ENCODE measurements at regions not wholly inside any gene's neighbourhood (a gene's known extent, or its start where the extent isn't known, plus 50 kb on each side); places are given as distances from the start of the nearest gene placed in this dataset.

DNA sequence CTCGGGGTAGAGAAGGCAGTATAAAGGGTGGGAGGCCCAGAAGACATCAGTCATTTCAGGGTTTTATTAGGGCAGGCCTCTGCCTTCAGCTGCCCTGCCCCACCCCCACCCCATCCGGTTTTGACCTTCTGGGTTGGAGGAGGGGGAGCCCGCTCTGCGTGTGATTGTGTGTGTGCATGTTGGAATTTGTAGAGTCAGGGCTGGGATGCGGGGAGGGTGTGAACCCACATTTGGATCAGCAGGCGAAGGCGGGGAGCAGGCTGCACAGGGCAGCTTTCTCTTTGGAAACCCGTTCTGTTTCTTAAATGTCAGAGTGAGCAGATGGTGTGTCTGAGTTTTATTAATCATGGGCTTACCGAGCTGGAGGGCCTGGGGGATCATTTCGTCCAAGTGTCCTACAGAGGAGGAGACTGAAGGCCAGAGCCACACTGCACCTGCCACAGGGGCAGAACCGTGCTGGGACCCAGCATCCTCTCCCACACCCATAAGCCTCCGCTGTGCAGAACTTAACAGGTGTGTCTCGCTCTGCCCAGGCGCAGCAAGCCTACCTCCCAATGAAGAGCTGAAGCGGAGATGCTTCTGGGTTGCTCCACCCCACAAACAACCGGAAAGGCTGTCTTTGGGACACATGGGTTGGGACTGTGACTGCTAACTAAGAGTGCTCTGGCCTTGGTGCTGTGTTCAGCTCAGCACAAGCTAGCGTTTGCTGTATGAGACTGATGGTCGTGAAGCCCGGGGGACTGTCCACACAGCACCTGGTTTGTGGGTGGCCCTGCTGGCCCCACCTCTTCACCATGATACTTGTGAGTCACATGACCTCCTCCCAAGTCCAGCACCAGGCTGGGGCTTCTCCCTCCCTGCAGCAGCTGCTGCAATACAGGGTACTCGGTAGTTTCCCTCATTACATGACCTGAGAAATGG, 70.9 kb upstream of the GSE1 start:
- no peak for DNase-seq (ENCODE audit: low read depth)

DNA sequence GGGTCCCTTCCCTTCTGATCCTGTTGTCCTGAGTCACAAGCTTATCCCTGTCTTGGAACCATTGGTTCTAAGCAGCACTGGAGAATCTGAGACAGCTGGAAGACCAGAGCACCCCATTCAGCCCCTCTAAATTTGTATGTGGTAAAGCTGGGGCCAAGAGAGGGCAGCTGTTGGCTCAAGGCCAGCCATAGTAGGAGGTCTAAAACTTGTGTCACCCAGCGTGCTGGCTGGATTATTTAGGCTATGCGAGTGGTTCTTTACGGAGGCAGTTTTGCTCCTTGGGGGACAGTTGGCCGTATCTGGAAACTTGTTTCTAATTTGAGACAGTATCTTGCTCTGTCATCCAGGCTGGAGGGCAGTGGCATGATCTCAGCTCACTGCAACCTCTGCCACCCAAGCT, 69.6 kb upstream of the GSE1 start:
- DNase-seq (ENCODE audit: low read depth) = no peak

- DNase-seq (ENCODE audit: low read depth) = no peak
These were observed 69.1 kb upstream of the GSE1 start for GRCh38 chr16:85544016-85544415.

DNA sequence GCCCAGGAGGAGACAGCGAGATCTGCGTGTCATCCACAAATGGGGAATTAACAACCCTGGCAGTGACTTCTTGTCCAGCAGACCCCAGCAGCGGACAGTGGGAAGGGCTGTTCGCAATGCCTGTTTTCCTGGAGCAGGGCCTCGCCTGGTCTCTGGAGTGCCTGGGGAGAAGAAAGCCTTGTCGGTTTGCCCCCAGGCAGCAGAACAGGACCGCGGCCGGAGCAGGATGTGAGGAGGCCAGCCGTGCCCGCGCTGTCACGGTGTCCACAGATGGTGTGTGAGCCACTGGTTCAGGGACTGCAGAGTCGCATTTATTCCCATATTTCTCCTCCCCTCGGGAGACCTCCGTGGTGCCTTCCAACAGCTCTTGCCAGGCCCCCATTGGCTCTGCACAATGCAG, 68.5 kb upstream of the GSE1 start:
- no peak for DNase-seq (ENCODE audit: low read depth)

DNA sequence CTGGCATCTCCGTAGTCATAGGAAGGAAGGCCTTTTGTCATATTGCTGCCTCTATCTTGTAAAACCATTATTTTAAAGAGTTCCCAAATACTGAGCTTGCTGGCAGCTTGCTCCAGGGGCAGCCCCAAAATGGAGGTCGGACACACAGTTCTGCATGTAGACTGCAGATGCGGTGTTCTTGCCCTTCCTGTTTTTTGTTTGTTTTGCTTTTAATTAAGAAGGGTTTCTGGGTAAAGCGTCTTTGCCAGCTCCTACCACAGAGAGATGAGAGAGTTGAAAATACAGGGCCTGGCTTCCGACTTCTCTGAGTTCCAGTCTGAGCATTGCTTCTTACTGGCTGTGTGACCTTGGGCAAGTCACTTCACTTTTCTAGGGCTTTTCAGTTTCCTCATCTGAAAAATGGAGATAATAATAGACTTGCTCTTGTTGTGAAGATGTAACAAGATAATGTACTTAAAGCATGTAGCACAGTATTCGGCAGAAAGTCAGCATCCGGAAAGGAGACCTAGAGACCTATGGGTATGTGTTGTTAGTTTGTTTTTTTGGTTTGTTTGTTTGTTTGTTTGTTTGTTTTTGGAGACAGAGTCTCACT, 67.8 kb upstream of the GSE1 start:
- DNase-seq (ENCODE audit: low read depth) = no peak

- DNase-seq (ENCODE audit: low read depth) = no peak
These were observed 66.3 kb upstream of the GSE1 start for GRCh38 chr16:85546585-85547447.

GRCh38 chr16:85548375-85548774, 64.7 kb upstream of the GSE1 start:
- DNase-seq (ENCODE audit: low read depth) = no peak

- no peak for DNase-seq (ENCODE audit: low read depth)
These were observed 63.2 kb upstream of the GSE1 start for GRCh38 chr16:85549766-85550421.

DNA sequence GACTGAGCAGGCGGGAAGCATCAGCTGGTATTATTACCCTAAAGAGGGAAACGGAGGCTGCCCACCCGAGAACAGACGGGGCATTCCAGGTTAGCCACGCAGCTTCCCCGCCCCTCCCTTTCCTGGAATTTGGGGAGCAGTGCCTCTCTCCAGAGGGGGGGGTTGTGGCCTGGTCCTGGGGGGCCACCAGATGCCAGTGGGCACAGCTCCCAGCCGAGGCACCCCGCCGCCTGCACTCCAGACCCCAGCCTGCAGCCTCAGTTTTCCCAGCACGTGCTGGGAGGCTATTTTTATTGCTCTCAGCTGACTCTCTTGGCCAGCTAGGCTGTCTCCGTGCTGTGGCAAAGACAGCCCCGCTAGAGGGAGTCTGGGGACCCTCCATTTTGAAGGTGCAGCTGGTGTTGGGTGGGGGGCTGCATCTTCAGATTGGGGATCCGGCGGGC, 62.7 kb upstream of the GSE1 start:
- no peak for DNase-seq (ENCODE audit: low read depth)

DNA sequence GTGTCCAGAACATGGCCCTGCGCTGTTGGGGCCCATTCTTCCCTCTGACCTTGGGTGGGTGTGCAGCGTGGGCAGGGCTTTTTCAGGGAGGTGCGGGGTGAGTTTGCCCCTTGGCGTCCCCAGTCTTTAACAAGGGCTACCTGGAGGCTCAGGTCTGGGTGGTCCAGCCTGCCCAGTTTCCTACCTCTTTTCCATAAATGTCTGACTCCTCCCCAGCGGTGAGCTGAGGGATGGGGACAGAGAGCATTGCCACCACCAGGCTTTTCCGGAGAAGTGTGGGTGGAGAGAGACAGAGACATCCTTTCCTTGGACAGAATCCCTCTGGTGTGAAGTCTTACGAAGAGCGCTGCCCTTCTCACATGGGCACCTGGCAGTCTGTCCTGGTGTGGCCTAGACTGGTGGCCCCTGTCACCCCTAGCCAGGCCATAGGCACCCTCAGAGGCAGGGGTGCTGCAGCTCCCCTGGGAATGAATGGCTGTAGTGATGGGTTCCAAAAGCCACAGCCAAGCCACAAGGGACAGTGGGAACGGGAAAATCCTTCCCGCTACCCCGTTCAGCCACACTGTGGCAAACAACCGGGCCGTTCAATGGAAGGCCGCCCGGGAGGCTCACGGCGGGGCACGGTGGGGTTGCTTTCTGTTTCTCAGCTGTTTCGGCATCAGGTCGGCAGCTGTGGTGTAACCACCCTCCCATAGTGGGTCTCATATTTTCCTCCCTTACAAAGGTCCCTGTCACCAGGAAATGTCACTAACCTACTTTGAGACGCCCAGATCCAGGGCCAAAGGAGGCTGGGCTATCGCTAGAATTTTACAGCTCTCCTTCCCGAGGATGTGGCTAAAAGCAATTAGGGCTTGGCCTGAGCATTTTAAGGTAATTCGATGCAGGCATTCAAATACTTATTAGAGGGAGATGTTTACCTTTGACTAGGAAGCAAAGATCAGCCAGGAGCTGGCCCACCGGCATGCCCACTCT, 61.9 kb upstream of the GSE1 start:
- no peak for DNase-seq (ENCODE audit: low read depth)

- no peak for DNase-seq (ENCODE audit: low read depth)
These were observed 60.1 kb upstream of the GSE1 start for GRCh38 chr16:85552980-85553435.

DNA sequence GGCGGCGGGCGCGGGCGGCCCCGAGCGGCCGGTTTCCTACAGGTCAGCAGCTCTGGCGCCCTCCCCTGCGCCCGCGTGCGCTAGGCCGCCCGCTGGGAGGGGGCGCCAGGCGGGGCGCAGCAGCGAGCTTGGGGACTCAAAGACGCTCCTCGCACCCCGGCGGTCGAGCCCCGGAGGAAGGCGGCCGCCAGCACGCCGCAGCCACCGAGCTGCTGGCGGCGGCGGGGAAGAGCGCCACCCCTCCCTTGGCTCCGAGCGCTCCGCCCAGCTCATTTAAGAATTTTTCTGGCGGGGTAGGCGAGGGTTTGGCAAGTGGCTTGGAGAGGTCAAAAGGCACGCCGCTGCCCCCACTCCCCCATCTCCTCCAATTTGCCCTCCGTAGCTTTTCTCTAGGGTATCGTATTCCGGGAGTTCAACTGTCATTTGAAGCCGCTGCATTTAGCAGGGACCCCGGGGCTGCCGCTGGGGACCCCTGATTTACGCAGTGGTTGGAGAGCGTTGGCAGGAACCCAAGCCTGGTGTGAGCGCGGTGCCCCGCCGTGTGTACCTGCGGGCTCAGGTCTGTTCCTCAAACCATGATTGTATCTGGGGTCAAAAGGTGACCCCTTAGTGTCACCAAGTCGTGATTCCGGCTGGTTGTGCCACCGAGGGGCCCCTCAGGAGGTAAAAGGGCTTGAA, 59.5 kb upstream of the GSE1 start:
- DNase-seq (ENCODE audit: low read depth) = no peak

DNA sequence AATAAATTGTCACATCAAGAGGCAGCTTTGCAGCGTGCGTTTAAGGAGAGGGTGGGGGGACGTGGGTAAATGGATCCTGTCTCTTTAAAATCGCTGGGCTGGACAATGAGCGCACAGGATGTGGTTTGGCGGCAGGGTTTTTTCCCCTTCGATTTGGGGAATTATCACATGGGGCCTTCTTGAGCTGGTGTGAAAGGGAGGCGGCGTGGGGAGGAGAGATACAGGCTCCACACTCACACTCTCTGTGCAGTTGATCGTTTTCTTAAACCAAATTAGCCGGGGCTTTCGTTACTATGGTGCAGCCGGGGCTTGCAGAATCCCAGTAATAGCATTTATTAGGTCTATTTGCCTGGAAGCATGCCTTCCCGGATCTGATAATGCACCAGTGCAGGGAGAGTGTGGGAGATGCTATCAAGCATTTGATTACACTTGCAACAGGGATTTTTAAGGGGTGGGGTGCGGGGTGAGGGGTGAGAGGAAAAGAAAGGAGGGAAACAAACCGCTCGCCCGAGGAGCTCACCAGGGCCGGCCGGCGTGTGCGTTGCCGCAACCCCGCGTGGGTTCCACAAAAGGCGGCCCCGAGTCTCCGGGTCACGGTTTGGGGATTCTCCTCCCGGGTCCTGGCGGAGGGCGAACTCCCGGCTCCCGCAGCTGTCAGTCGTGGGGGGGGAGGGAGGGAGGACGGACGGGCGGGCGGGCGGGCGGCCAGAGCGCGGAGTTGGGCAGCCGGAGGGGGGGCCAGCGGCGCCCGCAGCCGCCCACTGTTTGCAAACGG, 58.8 kb upstream of the GSE1 start:
- DNase-seq (ENCODE audit: low read depth) = no peak

DNA sequence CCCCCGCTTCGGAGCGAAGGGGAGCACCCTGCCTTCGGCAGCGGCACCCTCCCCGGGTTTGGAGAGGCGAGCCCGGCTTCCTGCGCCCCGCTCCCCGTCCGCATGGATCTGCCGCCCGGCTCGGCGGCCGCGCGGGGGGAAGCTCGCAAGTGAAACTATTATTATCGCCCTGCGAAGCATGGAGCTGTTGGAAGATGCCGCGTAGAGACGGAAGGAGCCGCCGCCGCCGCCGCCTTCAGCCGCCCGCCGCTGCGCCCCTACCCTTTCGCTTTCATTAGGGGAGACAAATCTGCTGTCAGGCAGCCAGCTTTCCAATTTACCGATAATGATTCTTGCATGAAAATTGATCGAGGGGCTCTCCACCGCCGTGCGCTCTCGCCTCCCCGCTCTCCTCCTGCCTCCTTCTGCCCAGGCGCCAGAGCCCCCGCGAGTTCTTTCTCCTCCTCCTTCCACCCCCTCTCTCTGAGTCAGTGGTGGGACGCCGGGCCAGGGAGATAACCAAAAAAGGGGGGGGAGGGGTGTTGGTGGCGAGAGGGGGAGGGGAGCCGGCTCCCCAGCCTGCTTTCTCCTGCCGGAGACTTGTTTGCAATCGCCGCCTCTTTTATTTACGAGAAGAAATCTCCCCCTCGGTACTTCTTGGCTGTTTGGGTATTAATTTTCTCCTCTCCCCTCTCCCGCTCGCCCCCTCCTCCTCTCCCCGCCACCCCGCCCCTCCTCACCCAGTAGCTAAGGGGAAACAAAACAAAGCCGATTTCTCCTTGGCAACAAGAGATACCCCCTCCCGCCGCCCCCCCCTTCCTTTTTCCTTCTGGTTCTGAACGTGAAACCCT, 58.0 kb upstream of the GSE1 start:
- DNase-seq (ENCODE audit: low read depth) = no peak

DNA sequence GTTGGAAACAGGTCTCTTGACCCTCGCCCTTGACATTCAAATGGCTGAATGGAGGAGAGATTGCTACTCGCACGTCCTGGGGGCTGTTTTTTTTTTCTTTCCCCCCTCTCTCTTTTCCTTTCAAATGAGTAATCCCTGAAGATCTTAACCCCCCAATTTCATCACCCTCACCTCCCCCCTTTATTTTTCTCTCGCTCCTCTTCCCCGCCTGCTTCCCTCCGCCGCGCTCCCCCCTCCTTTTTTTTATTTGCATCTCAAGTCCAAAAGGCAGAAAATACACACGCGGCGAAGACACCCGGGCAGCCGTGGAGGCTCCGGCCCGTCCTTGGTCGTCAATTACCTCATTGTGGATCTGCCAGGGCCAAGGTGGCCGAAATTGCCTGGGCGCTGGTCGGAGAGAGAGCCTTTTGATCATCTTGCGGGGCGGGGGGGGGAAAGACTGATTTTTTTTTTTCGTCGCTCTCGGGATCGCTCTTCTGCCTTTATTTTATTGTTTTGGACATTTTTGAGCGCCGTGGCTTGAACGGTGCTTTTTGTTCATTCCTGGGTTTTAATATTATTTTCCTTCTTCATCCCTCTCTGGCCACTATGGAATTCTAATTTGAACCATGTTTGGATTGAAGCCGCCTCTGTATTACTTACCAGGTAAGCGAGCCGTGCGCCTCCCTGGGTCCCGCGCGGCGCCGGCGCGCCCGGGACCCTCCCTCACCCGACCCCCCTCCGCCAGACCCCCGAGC, 57.2 kb upstream of the GSE1 start:
- no peak for DNase-seq (ENCODE audit: low read depth)

- DNase-seq (ENCODE audit: low read depth) = no peak
These were observed 56.6 kb upstream of the GSE1 start for GRCh38 chr16:85556456-85557082.
